Fibroblast of pulmonary artery (primary cell): ENCODE measurements at regions not wholly inside any gene's neighbourhood (a gene's known extent, or its start where the extent isn't known, plus 50 kb on each side); places are given as distances from the start of the nearest gene placed in this dataset.

Experiments
- DNase-seq: peaks from one replicate; pipeline ENCODE4 v3.0.0-alpha.2; 2010; ENCODE audit warnings: low read depth
- H3K4me3 ChIP-seq: replicated peaks from 2 replicates; pipeline ENCODE4 v1.5.1; 2011; ENCODE audit warnings: low read depth, mild to moderate bottlenecking, control low read depth, low read length, moderate library complexity
- TF ChIP-seq, protein P1 (sequence below): IDR thresholded peaks from 2 replicates; pipeline ENCODE4 v1.5.1; 2011; ENCODE audit warnings: mild to moderate bottlenecking, control low read depth, low read length, inconsistent platforms; ENCODE audit errors: missing control alignments

DNA sequence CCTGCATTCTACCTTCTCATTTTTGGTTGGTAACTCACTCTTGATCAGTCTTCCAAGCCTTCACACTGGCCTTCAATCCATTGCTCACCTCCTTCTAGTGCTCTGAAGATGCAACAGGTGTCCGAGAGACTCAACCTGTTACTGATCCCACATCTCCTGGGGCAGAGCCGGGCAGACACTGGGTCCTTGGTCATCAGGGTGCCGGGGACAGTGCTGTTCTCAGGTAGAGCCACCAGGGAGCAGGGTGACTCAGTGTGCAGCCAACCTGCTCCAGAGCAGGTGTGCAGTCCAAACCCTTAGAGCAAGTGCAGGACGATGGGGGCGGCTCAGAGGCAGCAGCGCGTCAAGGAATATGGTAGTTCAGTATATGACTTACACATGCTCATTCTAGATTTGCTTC, 188.4 kb downstream of the DHX15 start:
- no peak overlapping the region for H3K4me3 ChIP-seq
- TF ChIP-seq, protein P1, sequence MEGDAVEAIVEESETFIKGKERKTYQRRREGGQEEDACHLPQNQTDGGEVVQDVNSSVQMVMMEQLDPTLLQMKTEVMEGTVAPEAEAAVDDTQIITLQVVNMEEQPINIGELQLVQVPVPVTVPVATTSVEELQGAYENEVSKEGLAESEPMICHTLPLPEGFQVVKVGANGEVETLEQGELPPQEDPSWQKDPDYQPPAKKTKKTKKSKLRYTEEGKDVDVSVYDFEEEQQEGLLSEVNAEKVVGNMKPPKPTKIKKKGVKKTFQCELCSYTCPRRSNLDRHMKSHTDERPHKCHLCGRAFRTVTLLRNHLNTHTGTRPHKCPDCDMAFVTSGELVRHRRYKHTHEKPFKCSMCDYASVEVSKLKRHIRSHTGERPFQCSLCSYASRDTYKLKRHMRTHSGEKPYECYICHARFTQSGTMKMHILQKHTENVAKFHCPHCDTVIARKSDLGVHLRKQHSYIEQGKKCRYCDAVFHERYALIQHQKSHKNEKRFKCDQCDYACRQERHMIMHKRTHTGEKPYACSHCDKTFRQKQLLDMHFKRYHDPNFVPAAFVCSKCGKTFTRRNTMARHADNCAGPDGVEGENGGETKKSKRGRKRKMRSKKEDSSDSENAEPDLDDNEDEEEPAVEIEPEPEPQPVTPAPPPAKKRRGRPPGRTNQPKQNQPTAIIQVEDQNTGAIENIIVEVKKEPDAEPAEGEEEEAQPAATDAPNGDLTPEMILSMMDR, result no peak

DNA sequence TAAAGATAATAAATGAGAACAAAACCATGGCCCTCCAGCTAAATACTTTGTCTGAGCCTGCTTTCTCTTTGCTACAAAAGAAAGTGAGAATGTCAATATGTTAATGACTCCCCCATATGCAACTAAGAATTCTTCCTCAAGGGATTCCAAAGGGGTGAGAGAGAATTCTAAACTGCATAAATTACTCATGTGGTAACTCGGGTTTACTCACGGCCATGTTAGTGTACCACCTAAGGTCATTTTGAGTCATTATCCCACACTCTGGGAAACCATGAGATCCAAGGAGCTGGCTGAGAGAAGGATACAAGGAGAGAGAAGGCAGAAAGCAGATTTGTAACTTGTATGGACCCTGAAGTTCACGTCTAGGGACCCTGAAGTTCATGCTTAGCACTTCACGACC, 190.3 kb downstream of the DHX15 start:
- no peak overlapping the region for H3K4me3 ChIP-seq
- DNase-seq, result no peak
- TF ChIP-seq, protein P1, result no peak

More for the DNA sequence above, 188.4 kb downstream of the DHX15 start:
- no peak for DNase-seq

DNA sequence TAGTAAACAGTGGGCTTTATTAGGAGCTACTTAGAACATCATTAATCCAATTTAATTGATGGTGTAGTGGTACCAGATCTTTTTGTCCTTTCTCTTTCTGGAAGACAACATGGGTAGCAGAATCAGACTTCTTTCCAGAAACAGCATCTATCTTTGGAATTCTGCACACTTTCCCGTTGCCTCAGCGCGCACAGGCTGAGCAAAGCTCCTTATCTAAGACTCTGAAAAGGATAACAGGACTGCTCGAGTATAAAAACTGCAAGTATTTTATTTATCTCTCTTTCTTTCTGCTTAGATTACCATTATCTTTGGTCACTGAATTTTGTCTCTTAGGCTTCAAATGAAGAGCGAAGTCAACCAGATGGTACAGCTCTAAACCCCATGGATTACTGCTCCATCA, 191.7 kb downstream of the DHX15 start:
- TF ChIP-seq, protein P1, result no peak
- no peak for DNase-seq
- H3K4me3 ChIP-seq, result no peak overlapping the region

DNA sequence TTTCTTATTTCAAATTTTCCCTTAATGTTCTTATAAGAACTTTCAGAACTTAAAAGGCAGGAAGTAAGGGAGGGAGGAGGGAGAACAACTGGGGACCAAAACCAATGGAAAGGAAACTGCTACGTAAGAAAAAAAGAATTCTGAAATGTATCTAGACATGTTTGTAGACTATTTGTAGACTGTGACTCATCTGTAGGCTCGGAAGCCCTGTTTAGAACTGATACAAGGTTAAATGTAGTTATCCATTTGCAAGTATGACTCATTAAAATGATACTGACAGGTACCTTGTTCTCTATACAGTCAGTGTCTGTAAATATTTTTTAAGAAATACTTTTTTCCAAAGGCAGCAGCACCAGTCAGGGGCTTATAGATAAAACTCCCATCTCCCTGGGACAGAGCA, 202.0 kb downstream of the DHX15 start:
- TF ChIP-seq, protein P1, result no peak
- no peak for DNase-seq
- H3K4me3 ChIP-seq, result no peak overlapping the region

DNA sequence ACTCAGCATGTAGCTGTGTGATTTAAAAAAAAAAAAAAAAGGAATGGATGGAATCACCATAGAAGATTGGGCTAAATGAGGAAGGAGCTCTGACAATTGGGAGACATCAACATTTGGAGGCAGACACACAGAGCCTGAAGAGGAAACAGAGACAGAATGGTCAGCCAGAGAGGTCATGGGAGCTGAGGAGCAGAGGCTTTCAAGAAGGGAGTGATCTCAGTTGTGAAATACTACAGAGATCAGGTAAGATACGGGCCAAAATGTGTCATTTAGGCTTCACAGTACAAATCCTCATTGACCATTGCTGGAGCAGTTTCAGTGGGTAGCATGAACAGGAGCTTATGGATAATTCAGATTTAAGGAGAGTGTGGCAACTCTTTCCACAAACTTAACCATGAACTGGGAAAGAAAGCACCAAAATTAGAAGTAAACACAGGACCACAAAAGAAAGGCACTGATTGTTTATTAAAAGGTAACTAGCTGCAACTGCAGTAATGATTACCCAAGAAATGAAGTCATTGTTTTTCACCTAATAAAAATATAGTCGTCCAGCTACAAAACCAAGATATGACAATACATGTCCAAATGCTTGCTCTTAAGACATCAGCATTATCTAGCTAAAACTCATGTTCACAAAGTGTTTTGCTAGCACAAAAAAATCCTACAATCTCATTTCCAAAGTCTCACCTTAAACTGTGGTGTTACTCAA, 203.2 kb downstream of the DHX15 start:
- DNase-seq, result no peak
- no peak overlapping the region for H3K4me3 ChIP-seq
- TF ChIP-seq, protein P1, result no peak

DNA sequence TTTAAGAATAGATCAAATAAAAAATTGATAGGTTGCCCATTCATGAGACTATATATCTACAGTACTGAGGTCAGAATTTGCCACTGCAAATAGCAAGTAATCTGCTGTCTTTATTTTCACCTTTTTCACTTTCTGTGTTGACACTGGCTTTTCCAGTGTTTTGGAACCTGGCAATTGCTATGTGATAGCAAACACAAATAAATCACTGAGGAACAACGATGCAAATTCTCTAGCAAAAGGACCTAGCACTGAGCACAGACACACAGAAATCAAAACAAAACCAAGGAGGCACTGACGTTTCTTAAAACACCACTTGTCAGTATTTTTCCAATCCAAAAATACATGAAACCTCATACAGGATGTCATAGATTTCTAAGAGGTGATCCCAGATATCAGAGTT, 210.7 kb downstream of the DHX15 start:
- TF ChIP-seq, protein P1, result no peak
- no peak overlapping the region for H3K4me3 ChIP-seq
- DNase-seq, result no peak

DNA sequence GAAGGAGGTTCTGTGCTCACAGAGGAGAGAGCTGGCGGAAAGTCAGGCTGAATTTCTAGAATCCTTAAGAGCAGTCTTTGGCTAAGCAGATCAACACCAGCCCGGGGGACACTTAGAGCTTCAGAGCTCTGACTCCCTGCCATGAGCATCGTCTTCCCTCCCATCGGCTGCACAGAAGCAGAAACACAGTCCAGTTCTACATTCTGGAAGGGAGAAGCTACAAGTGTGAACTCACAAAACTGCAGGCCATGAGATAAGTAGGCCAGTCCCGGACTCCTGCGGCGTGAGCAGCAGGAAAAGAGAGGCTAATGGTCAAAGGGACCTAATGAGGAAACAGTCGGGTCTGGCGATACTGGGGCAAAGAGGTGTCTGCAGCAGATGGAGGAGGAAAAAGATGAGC, 211.5 kb downstream of the DHX15 start:
- no peak overlapping the region for H3K4me3 ChIP-seq
- TF ChIP-seq, protein P1, result no peak
- DNase-seq, result no peak
